Mesodermal cell (in vitro differentiated cells): ENCODE measurements at regions not wholly inside any gene's neighbourhood (a gene's known extent, or its start where the extent isn't known, plus 50 kb on each side); places are given as distances from the start of the nearest gene placed in this dataset.

Source experiments
- H3K27ac ChIP-seq: 2 replicates; pipeline ENCODE4 v1.7.0; 2013; ENCODE audit warnings: mild to moderate bottlenecking, low read depth, low read length, moderate library complexity; ENCODE audit not compliant: severe bottlenecking
- H3K36me3 ChIP-seq: 2 replicates; pipeline ENCODE4 v1.7.1; 2013; ENCODE audit warnings: mild to moderate bottlenecking, low read length, moderate library complexity; ENCODE audit not compliant: control insufficient read depth, insufficient read depth
- H3K4me1 ChIP-seq: one replicate; pipeline ENCODE4 v1.7.1; 2013; ENCODE audit warnings: mild to moderate bottlenecking, low read length; ENCODE audit not compliant: insufficient read depth, control insufficient read depth, poor library complexity, severe bottlenecking
- H3K4me3 ChIP-seq: 2 replicates; pipeline ENCODE4 v1.7.0; 2013; ENCODE audit warnings: low read length, control low read depth, mild to moderate bottlenecking; ENCODE audit not compliant: insufficient read depth, poor library complexity, severe bottlenecking; ENCODE audit errors: extremely low read depth
- H3K9me3 ChIP-seq: 2 replicates; pipeline ENCODE4 v1.7.1; 2013; ENCODE audit warnings: mild to moderate bottlenecking, low read length, moderate library complexity; ENCODE audit not compliant: control insufficient read depth
- WGBS, 2 experiments: methylation state at CpG; one replicate each; pipeline ENCODE4 v1.1.5; 2013; ENCODE audit warnings: missing lambda C conversion rate in 2 of 2; ENCODE audit not compliant: insufficient coverage in 2 of 2; 5-methylcytosine and 5-hydroxymethylcytosine counted together

DNA sequence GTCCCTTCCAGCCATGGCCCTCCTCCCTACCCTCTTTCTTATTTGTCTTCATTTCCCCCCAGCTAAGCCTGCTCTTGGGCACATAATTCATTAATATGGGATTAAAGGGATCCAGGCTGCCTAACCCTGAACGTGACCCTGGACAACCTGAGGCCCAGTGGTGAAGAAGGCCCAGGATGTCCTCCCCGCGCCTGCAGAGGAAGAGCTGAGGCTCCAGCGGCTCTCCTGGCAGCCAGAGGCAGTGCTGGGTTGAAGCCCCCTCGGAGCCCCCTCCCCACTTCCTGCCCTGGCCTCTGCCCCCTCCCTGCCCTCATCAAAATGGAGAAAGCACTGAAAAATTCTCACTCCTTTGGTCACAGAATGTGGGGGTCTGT lies 96.5 kb upstream of the ATP2B2 start:
- Histone ChIP-seq H3K4me3 (no peak overlapping the region), H3K4me1 (no peaks in the 10 kb centered on the region), H3K9me3 (no peaks in the 10 kb centered on the region), H3K27ac (no peak overlapping the region), H3K36me3 (no peaks in the 10 kb centered on the region)
- WGBS, 2 experiments, result 86 to 90% methylated on average over 3 to 5 of the region's 5 CpGs

DNA sequence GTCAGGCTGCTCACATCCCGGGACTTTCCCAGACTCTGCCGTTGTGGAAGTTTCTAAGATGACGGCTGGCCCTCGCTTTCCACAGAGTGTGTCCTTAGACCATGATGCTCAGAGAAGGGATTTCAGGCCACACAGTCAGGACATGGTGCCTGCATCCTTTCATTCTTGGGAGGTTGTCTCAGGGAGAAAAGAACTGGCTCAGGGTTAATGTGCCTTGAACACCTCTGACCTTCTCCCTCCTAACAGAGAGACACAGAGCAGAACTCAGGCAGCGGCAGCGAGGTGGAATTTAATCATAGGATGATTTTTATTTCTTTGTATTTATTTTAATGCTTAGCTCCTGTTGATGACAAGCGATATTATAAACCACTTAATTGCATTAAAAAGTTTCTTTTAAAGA lies 96.9 kb upstream of the ATP2B2 start:
- Histone ChIP-seq H3K36me3 (no peaks in the 10 kb centered on the region), H3K4me1 (no peaks in the 10 kb centered on the region), H3K4me3 (no peak overlapping the region), H3K9me3 (no peaks in the 10 kb centered on the region), H3K27ac (no peak overlapping the region)
- 87 to 94% methylated on average over 3 of the region's 7 CpGs for WGBS, 2 experiments

DNA sequence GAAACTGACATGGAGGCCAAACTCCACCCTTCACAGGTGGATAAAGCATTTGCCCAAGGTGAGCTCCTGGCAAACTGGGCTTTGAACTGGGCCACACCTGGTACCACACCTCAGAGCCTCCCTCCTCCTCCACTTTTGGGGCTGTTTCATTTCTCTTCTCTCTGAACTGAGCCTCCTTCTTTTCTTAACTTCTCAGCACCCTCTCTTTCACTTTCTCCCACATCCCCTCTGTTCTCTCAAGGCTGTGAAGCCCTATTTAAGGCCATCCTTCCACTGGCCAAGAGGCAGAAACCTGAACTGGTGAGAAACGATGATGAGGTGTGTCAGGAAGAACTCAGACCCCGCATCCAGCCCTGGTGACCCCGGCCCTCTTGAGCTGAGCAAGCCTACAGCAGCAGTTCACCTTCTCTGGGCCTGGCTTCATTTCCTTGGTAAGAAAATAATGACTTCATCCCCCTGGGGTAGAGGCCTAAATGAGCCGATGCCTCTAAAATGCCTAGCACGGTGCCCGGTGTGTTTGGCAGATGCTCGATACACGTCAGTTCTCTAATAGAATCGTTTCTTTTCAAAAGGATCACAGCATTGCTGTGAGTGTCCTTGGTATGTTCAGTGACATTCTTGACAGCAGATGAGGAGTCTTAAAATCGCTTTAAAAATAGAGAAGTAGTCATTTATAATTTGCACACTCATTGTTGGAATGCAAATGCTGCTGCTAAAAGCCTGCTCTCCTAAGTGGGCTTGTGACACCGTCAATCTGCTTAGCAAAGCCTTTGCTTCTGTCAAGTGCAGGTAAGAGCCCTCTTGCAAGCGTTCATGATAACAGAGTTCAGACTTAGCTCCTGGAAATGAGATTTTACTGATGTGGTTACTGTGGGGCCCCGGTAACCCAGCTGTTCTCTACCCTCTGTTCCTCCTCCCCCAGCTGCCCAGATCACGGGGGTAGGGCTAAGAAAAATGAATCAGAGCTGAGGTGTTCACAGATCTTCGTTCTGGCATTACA lies 97.7 kb upstream of the ATP2B2 start:
- WGBS, 2 experiments, result 86 to 90% methylated on average over 9 to 11 of the region's 15 CpGs
- no peaks in the 10 kb centered on the region for H3K9me3 ChIP-seq
- no peaks in the 10 kb centered on the region for H3K4me1 ChIP-seq
- no peaks in the 10 kb centered on the region for H3K36me3 ChIP-seq
- H3K4me3 ChIP-seq, result no peak overlapping the region
- H3K27ac ChIP-seq, result no peak overlapping the region

DNA sequence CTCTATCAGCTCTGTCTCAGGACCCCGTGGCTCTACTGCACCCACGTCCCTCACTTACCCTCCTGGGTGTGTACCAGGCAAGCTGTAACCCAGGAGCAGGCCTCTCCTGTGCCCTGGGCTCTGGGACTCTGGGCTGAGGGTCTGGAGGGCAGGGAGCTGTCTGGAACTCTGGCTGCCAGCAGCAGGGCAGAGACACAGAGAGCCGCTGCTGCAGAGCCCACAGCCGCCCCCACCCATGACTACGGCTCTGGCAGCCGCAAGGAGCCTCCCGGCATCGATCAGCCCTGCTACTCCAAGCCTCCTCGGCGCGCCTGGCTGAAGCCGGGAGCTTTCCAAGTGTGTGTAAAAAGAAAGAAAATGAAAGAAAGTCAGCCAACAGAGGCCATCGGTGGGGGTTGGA lies 103.7 kb upstream of the ATP2B2 start:
- no peak overlapping the region for H3K27ac ChIP-seq
- H3K4me3 ChIP-seq, result no peak overlapping the region
- peaks cover 25% of the 10 kb centered on the region for H3K9me3 ChIP-seq
- WGBS, 2 experiments, result 91 to 92% methylated on average over 11 to 13 of the region's 13 CpGs
- H3K4me1 ChIP-seq, result no peaks in the 10 kb centered on the region
- H3K36me3 ChIP-seq, result no peaks in the 10 kb centered on the region

DNA sequence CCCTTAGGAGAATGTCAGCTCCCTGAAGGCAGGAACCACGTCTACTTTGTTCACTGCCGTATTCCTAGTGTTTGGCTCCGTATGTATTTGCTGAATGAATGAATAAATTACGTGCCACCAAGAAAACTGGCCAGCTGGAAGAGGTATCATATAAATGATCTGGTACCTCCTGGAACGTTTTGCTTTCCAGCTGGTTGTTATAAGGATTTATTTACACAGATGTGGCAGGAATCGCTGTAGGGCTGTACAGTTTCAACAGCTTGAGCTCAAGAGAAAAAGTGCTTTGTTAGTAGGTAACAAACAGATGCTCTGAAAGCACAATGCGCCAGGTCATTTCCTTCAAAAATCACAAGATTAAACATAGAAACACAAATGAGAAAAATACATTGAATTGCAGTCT lies 108.8 kb upstream of the ATP2B2 start:
- Histone ChIP-seq H3K9me3 (peaks cover 28% of the 10 kb centered on the region), H3K36me3 (no peaks in the 10 kb centered on the region), H3K4me3 (no peak overlapping the region), H3K4me1 (no peaks in the 10 kb centered on the region), H3K27ac (no peak overlapping the region)
- whole genome bisulfite sequencing, 2 experiments, result 79 to 81% methylated on average over 6 to 7 of the region's 7 CpGs

DNA sequence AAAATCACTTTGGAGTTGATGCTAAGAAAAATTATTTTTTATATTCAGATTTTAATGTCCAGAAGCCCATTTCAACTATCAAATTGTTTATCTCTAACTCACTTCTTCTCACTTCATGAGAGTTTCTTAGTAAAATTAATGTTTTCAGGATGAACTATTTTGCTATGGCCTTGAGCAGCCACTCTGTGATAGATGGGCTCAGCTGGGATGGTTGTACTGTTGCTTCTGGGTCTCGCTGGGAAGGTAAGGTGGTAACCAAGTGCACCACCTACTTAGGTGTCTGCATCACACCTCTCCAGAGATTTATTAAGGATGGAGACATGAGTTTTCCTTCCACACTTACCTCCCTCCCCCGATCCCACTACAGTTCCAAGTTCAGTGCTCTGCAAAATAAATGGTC lies 110.3 kb upstream of the ATP2B2 start:
- Histone ChIP-seq H3K4me3 (no peak overlapping the region), H3K4me1 (no peaks in the 10 kb centered on the region), H3K9me3 (peaks cover 28% of the 10 kb centered on the region), H3K27ac (no peak overlapping the region), H3K36me3 (no peaks in the 10 kb centered on the region)
- 100% methylated on average over 1 of the region's 2 CpGs; no CpG with 5 or more reads in 1 of the 2 experiments for WGBS, 2 experiments

DNA sequence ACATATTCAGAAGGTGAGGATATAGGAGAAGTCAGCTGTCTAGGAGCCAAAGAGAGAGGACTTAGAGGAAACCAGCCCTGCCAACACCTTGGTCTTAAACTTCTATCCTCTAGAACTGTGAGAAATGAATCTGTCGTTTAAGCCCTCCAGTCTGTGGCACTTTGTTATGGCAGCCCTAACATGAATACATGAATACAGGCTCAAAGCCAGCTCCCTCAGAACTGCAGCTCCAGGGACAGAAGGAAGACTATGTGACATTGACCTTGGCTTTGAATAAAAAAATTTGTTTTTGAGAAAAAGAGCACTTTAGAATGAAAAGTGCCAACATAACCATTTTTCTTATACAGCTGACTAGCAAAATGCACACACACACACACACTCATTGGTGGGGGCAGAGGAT lies 110.9 kb upstream of the ATP2B2 start:
- H3K4me1 ChIP-seq, result no peaks in the 10 kb centered on the region
- H3K27ac ChIP-seq, result no peak overlapping the region
- no peaks in the 10 kb centered on the region for H3K36me3 ChIP-seq
- WGBS, 2 experiments, result 83% methylated on average over 1 of the region's 1 CpG; no CpG with 5 or more reads in 1 of the 2 experiments
- H3K9me3 ChIP-seq, result peaks cover 28% of the 10 kb centered on the region
- no peak overlapping the region for H3K4me3 ChIP-seq

DNA sequence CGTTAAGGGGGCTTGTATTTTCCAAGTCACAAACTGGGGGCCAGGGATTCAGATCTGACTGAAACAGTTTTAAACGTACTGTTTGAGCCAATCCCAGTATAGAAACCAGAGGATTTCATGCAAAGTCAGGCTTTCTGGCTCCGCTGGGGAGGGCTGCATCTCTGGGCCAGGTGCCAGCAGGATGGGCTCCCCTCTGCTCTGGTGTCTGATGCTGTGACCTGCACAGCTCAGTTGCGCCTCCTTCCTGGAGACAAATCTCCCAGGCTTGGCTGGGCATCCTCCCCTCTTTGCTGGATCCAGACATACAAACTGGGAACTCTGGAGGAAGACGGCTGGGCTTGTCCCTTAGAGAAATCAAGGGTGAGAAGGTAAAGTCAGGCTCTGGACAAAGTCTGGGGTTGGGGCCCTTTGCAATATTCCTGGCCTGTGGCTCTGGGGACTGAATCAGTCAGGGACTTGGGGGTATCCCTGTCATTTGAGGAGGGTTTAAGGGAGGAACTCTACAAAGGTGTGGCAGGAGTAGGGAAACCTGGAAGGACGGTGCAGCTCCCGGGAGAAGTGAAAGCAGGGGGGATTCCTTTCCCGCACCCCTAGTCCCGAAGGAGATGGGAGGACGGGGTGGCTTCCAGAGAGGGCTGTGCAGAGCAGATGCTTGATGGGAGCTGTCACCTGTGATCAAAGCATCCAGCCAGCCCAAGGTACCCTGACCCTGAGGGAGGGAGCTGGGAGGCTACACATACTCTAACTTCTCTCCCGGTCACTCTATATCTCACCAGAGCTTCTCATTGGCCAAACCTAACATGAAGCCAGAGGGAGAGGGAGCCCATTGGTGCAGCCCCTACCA lies 114.8 kb upstream of the ATP2B2 start:
- 74 to 80% methylated on average over 10 to 11 of the region's 11 CpGs for WGBS, 2 experiments
- H3K4me3 ChIP-seq, result no peak overlapping the region
- H3K27ac ChIP-seq, result no peak overlapping the region
- no peaks in the 10 kb centered on the region for H3K9me3 ChIP-seq
- no peaks in the 10 kb centered on the region for H3K4me1 ChIP-seq
- H3K36me3 ChIP-seq, result no peaks in the 10 kb centered on the region

DNA sequence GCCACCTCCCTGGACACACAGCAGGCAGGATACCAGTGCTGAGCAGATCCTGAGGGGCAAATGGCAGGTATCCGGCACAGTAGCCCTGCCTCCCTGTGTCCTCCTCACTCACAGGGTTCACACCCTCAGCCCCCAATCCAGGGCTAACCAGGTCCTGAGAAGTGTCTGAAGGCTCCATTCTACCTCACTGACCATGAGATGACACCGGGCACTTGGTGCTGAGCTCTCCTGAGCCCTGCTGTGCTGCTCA lies 115.4 kb upstream of the ATP2B2 start:
- Histone ChIP-seq H3K4me1 (no peaks in the 10 kb centered on the region), H3K27ac (no peak overlapping the region), H3K4me3 (no peak overlapping the region), H3K36me3 (no peaks in the 10 kb centered on the region), H3K9me3 (no peaks in the 10 kb centered on the region)
- 80 to 82% methylated on average over 1 to 2 of the region's 2 CpGs for WGBS, 2 experiments

DNA sequence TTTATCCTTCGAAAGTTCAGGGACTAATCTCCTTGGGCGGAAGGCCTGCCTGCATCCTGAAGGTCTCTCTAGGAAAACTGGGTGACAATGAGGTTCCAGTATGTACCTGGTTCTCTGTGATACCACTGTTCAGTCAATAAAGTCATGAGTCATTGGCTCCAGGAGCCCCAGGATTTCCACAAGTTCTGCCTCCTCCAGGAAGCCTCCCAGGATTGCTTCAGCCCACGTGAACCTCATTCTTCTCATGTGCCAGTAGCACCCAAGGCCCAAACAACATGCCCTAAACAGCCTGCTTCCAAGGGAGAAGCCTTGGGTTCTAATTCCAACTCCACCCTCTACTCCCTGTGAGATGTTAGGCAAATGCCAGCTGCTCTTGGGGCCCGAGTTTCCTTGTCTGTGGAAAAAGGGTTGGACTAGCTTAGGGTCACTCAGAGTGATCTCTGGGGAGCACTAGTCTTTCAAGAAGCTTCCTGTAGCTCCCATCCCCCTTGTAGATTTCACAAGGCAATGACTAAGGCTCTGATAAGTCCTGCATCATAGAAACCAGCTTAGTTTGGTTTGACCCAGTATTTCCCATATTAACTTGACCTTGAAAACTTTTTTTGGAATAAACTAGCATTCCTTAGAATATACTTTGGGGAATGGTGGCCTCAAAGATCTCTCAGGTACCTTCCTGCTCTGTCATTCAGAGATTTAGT lies 118.3 kb upstream of the ATP2B2 start:
- Histone ChIP-seq H3K9me3 (no peaks in the 10 kb centered on the region), H3K4me1 (no peaks in the 10 kb centered on the region), H3K27ac (no peak overlapping the region), H3K4me3 (no peak overlapping the region), H3K36me3 (no peaks in the 10 kb centered on the region)
- WGBS, 2 experiments, result 80 to 89% methylated on average over 2 to 3 of the region's 4 CpGs
